ENCODE measurements at regions not wholly inside any gene's neighbourhood (a gene's known extent, or its start where the extent isn't known, plus 50 kb on each side); places are given as distances from the start of the nearest gene placed in this dataset.

- H4K5ac ChIP-seq (ENCODE audit: low read depth, low read length) = no peak overlapping the region
- no peak overlapping the region for H2AFZ ChIP-seq (replicated peaks; ENCODE audit: low read length, poor library complexity)
Observed at GRCh38 chr11:45560155-45560912, 105.1 kb downstream of the CHST1 start.

More at GRCh38 chr11:45560155-45560912, 105.1 kb downstream of the CHST1 start:
- in situ Hi-C loops (cut with MboI; ENCODE audit: low sequenced_read_pairs) (no loop called here), intact Hi-C loops (cut with micrococcal nuclease) (no loop called here), dilution Hi-C loops (cut with HindIII; ENCODE audit: low sequenced_read_pairs, unreplicated experiment) (no loop called here)
- H3K14ac ChIP-seq (replicated peaks; ENCODE audit: low read depth, low read length) = no peak overlapping the region
- no peak overlapping the region for H3K18ac ChIP-seq (ENCODE audit: low read depth, low read length)
- H3K9me1 ChIP-seq (ENCODE audit: insufficient read depth, low read length) = no peaks in the 10 kb centered on the region
- no peak overlapping the region for H3K4me3 ChIP-seq (ENCODE audit: insufficient read depth, low read depth, low read length)
- no peaks in the 10 kb centered on the region for H3K9me3 ChIP-seq (ENCODE audit: control insufficient read depth, insufficient read depth, low read length)
- no peak overlapping the region for H2AK5ac ChIP-seq (ENCODE audit: low read depth, low read length)
- H3K27me3 ChIP-seq (ENCODE audit: control insufficient read depth, insufficient read depth, low read length) = no peaks in the 10 kb centered on the region; the same call in 1 of the 2 replicates
- ATAC-seq (ENCODE audit: low read depth) = no peak
- 0% methylated on average over 1 of the region's 10 CpGs; no CpG with 5 or more reads in 1 of the 2 experiments for WGBS, 2 experiments (ENCODE audit: extremely low coverage in 2 of 2, insufficient read length in 1 of 2)
- no peaks in the 10 kb centered on the region for H3K4me1 ChIP-seq (ENCODE audit: control insufficient read depth, insufficient read depth, low read length)
- no peak overlapping the region for H3K4me2 ChIP-seq (ENCODE audit: low read depth, low read length)
- ChIA-PET CTCF (no interaction called here), POLR2A (ENCODE audit: unreplicated experiment) (no interaction called here)
- no peak overlapping the region for H2BK120ac ChIP-seq (ENCODE audit: low read depth, low read length)
- no peak overlapping the region for H2BK20ac ChIP-seq (ENCODE audit: low read depth, low read length)
- DNase-seq = no peak
- no peak overlapping the region for H3K27ac ChIP-seq (ENCODE audit: insufficient read depth, low read length)
- no peaks in the 10 kb centered on the region for H3K36me3 ChIP-seq (ENCODE audit: control insufficient read depth, insufficient read depth, low read length)
- H4K20me1 ChIP-seq (ENCODE audit: insufficient read depth, low read length) = no peaks in the 10 kb centered on the region; the same call in 1 of the 2 replicates
- no peak for TF ChIP-seq RAD21 (IDR thresholded peaks at IDR 0.05; ENCODE audit: low read length)
- no peak for TF ChIP-seq SMC3 (IDR thresholded peaks at IDR 0.05; ENCODE audit: low read depth, low read length)
- no peak for TF ChIP-seq RCOR1 (IDR thresholded peaks at IDR 0.05; ENCODE audit: insufficient replicate concordance, low read length)
- no peak overlapping the region for H3K56ac ChIP-seq (ENCODE audit: extremely low read depth, insufficient read depth, low read length)
- BruUV-seq (replicated peaks) = no TSS peak
- no peak overlapping the region for H3K9ac ChIP-seq (ENCODE audit: low read depth, low read length)
- no peak overlapping the region for H2BK15ac ChIP-seq (ENCODE audit: low read depth, low read length)
- no peak overlapping the region for H3K4ac ChIP-seq (ENCODE audit: low read depth, low read length)
- no peak overlapping the region for H4K91ac ChIP-seq (ENCODE audit: insufficient read depth, low read depth, low read length)
- H3K79me1 ChIP-seq (ENCODE audit: low read depth in 1 of 2, low read length in 2 of 2) = no peaks in the 10 kb centered on the region
- H4K8ac ChIP-seq (ENCODE audit: low read depth in 2 of 2, low read length in 2 of 2) = no peak overlapping the region
- no peak overlapping the region for H2BK5ac ChIP-seq (ENCODE audit: low read depth, low read length, poor library complexity, severe bottlenecking)
- no peak overlapping the region for H2AK9ac ChIP-seq (replicated peaks; ENCODE audit: low read depth, low read length, poor library complexity)
- no peak overlapping the region for H3K23ac ChIP-seq (ENCODE audit: low read depth, low read length)

Measured in IMR-90 (cell line).